Esophagus squamous epithelium (tissue), 5 donors: ENCODE measurements at regions not wholly inside any gene's neighbourhood (a gene's known extent, or its start where the extent isn't known, plus 50 kb on each side); places are given as distances from the start of the nearest gene placed in this dataset.

Experiments
- DNase-seq: peaks from one replicate; lab custom pipeline; 2025; lab: John Stamatoyannopoulos, UW
- H3K27ac ChIP-seq, 4 donors: fragments of 200-600 bp; sonication (generic); one replicate each; pipeline ENCODE4 v1.5.1; 2016 to 2019; ENCODE audit warnings: mild to moderate bottlenecking in 1 of 4
- H3K27me3 ChIP-seq, 4 donors: fragments of 200-600 bp; sonication (generic); 1 replicate in 3 of 4; 2 replicates in 1 of 4; pipeline versions ENCODE4 v1.5.1 to v1.6.0; 2017 to 2021; ENCODE audit warnings: antibody characterized with exemption in 1 of 4
- H3K36me3 ChIP-seq, 3 donors: fragments of 200-600 bp; sonication (generic); one replicate each; pipeline ENCODE4 v1.5.1; 2016 to 2019
- H3K4me1 ChIP-seq, 3 donors: fragments of 200-600 bp; sonication (generic); one replicate each; pipeline ENCODE4 v1.5.1; 2017 to 2019
- H3K4me3 ChIP-seq, 4 donors: fragments of 200-600 bp; sonication (generic); 1 replicate in 3 of 4; 2 replicates in 1 of 4; pipeline ENCODE4 v1.5.1; 2016 to 2019; ENCODE audit warnings: mild to moderate bottlenecking in 2 of 4, moderate library complexity in 1 of 4
- H3K9me3 ChIP-seq, 3 donors: fragments of 200-600 bp; sonication (generic); one replicate each; pipeline ENCODE4 v1.5.1; 2016 to 2019
- CTCF ChIP-seq, 6 experiments: fragments of 450-650 bp in 4 of 6; fragments of 200-600 bp in 2 of 6; sonication (generic) in 2 of 6; IDR thresholded peaks; one replicate each; pipeline ENCODE4 v1.5.1; 2016 to 2019; ENCODE audit warnings: antibody characterized with exemption in 6 of 6, mild to moderate bottlenecking in 4 of 6, moderate library complexity in 4 of 6
- POLR2A ChIP-seq, 4 donors: fragments of 450-650 bp; IDR thresholded peaks; one replicate each; pipeline ENCODE4 v1.6.1; 2017; ENCODE audit warnings: antibody characterized with exemption in 4 of 4, mild to moderate bottlenecking in 4 of 4, moderate library complexity in 3 of 4
- WGBS, 2 donors: methylation state at CpG; one replicate each; pipeline ENCODE4 v1.1.5; 2018; 5-methylcytosine and 5-hydroxymethylcytosine counted together
- intact Hi-C: fragments of 100-400 bp; cut with DNase I; formaldehyde crosslinking; loops from one replicate; pipeline ENCODE4 v1.15.0; 2022
- donor health status: DM: yes; HTN: yes; CAD: no.

- TF ChIP-seq CTCF (IDR thresholded peaks at IDR 0.05) (no peak), POLR2A (IDR thresholded peaks at IDR 0.05) (no peak)
- Histone ChIP-seq H3K4me3 (no peak overlapping the region), H3K9me3 (no peaks in the 10 kb centered on the region), H3K27me3 (no peaks in the 10 kb centered on the region), H3K4me1 (peaks cover 18 to 44% (median 27%) of the 10 kb centered on the region in 3 donors), H3K27ac (peak overlapping the region; percentile 52 to 82 (median 64)), H3K36me3 (no peaks in the 10 kb centered on the region)
- intact Hi-C loops, result no loop called here
- DNase-seq, result no peak
- WGBS, 2 donors, result 8 to 21% methylated on average over 2 of the region's 2 CpGs
These were observed 493.5 kb upstream of the RGS6 start for GRCh38 chr14:71438684-71439083.

- Histone ChIP-seq H3K4me3 (no peak overlapping the region), H3K27ac (peak overlapping the region in 1 of 4 donors; percentile 82), H3K27me3 (no peaks in the 10 kb centered on the region), H3K9me3 (no peaks in the 10 kb centered on the region), H3K4me1 (peaks cover 18 to 56% (median 27%) of the 10 kb centered on the region in 3 donors), H3K36me3 (no peaks in the 10 kb centered on the region)
- DNase-seq, result no peak
- no peak for TF ChIP-seq CTCF (IDR thresholded peaks at IDR 0.05)
- no peak for TF ChIP-seq POLR2A (IDR thresholded peaks at IDR 0.05)
- intact Hi-C loops, result no loop called here
These were observed 491.1 kb upstream of the RGS6 start for GRCh38 chr14:71441126-71441525.

GRCh38 chr14:71444030-71444822, 488.0 kb upstream of the RGS6 start:
- TF ChIP-seq CTCF (IDR thresholded peaks at IDR 0.05), result no peak
- TF ChIP-seq POLR2A (IDR thresholded peaks at IDR 0.05), result no peak
- 91 to 92% methylated on average over 8 of the region's 8 CpGs for WGBS, 2 donors
- intact Hi-C loops, result no loop called here
- no peaks in the 10 kb centered on the region for H3K27me3 ChIP-seq
- peak overlapping the region in 2 of 4 donors; percentile 25 to 37 for H3K27ac ChIP-seq
- no peak for DNase-seq
- H3K9me3 ChIP-seq, result no peaks in the 10 kb centered on the region
- no peaks in the 10 kb centered on the region for H3K36me3 ChIP-seq
- H3K4me1 ChIP-seq, result peaks cover 3 to 45% (median 14%) of the 10 kb centered on the region in 3 donors
- H3K4me3 ChIP-seq, result no peak overlapping the region

- intact Hi-C loops, result no loop called here
- Histone ChIP-seq H3K27ac (peak overlapping the region in 3 of 4 donors; percentile 5 to 22 (median 16)), H3K4me3 (no peak overlapping the region), H3K36me3 (no peaks in the 10 kb centered on the region), H3K9me3 (no peaks in the 10 kb centered on the region), H3K27me3 (no peaks in the 10 kb centered on the region), H3K4me1 (peaks cover 0 to 35% (median 0%) of the 10 kb centered on the region in 3 donors)
- TF ChIP-seq POLR2A (IDR thresholded peaks at IDR 0.05), result no peak
- TF ChIP-seq CTCF (IDR thresholded peaks at IDR 0.05), result no peak
- 81 to 84% methylated on average over 2 of the region's 2 CpGs for WGBS, 2 donors
- DNase-seq, result no peak
These were observed 483.6 kb upstream of the RGS6 start for GRCh38 chr14:71448431-71449315.
